ENCODE measurements at regions not wholly inside any gene's neighbourhood (a gene's known extent, or its start where the extent isn't known, plus 50 kb on each side); places are given as distances from the start of the nearest gene placed in this dataset.

GRCh38 chr5:125835293-125836172 is 587.7 kb upstream of the GRAMD2B start:
- TF ChIP-seq CTCF (conservative IDR thresholded peaks at IDR 0.05; ENCODE audit: low read length), result peak; percentile 70
- TF ChIP-seq EZH2phosphoT487 (IDR thresholded peaks at IDR 0.05; ENCODE audit: borderline replicate concordance, low read depth, low read length), result no peak
